ENCODE measurements at regions not wholly inside any gene's neighbourhood (a gene's known extent, or its start where the extent isn't known, plus 50 kb on each side); places are given as distances from the start of the nearest gene placed in this dataset.

DNA sequence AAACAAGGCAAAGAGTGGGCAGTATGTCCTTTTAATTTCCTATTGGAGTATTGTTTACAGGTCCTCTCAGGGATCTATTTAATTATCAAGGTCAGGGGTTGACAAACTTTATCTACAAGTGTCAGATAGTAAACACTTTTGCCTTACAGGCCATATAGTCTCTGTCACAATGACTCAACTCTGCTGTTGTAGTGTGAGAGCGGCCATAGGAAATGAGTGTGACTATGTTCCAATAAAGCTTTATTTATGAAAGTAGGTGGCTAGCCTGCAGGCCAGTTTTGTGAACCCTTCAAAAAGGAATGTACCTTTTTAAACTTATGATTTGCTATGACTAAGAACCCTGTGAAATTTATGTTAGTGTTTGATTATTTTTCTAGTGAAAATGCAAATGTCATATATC, 156.1 kb downstream of the GPAT3 start:
- TF ChIP-seq, protein P1, sequence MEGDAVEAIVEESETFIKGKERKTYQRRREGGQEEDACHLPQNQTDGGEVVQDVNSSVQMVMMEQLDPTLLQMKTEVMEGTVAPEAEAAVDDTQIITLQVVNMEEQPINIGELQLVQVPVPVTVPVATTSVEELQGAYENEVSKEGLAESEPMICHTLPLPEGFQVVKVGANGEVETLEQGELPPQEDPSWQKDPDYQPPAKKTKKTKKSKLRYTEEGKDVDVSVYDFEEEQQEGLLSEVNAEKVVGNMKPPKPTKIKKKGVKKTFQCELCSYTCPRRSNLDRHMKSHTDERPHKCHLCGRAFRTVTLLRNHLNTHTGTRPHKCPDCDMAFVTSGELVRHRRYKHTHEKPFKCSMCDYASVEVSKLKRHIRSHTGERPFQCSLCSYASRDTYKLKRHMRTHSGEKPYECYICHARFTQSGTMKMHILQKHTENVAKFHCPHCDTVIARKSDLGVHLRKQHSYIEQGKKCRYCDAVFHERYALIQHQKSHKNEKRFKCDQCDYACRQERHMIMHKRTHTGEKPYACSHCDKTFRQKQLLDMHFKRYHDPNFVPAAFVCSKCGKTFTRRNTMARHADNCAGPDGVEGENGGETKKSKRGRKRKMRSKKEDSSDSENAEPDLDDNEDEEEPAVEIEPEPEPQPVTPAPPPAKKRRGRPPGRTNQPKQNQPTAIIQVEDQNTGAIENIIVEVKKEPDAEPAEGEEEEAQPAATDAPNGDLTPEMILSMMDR (IDR thresholded peaks at IDR 0.05), result no peak
- no peak for TF ChIP-seq POLR2A (IDR thresholded peaks at IDR 0.05)

Data from tibial nerve (tissue), 3 donors.